Fibroblast of mammary gland (primary cell): ENCODE measurements at regions not wholly inside any gene's neighbourhood (a gene's known extent, or its start where the extent isn't known, plus 50 kb on each side); places are given as distances from the start of the nearest gene placed in this dataset.
"Not testable (repeated sequence)": the region's sequence is repeated elsewhere in the genome, so short reads cannot be mapped to it uniquely, and the experiment has no call there.

ENCODE experiments used
- DNase-seq: peaks from one replicate; pipeline ENCODE4 v3.0.0-alpha.2; 2010; ENCODE audit warnings: low read depth
- H3K4me3 ChIP-seq: 2 replicates; pipeline ENCODE4 v1.5.1; 2011; ENCODE audit warnings: low read depth, mild to moderate bottlenecking, low read length, moderate library complexity; ENCODE audit not compliant: control insufficient read depth
- TF ChIP-seq, protein P1 (sequence below): conservative IDR thresholded peaks from 2 replicates; pipeline ENCODE4 v1.5.1; 2011; ENCODE audit warnings: low read depth, low read length, inconsistent platforms; ENCODE audit not compliant: control insufficient read depth, insufficient read depth

GRCh38 chr6:6483733-6484132 lies 104.8 kb upstream of the LY86 start:
- TF ChIP-seq, protein P1, sequence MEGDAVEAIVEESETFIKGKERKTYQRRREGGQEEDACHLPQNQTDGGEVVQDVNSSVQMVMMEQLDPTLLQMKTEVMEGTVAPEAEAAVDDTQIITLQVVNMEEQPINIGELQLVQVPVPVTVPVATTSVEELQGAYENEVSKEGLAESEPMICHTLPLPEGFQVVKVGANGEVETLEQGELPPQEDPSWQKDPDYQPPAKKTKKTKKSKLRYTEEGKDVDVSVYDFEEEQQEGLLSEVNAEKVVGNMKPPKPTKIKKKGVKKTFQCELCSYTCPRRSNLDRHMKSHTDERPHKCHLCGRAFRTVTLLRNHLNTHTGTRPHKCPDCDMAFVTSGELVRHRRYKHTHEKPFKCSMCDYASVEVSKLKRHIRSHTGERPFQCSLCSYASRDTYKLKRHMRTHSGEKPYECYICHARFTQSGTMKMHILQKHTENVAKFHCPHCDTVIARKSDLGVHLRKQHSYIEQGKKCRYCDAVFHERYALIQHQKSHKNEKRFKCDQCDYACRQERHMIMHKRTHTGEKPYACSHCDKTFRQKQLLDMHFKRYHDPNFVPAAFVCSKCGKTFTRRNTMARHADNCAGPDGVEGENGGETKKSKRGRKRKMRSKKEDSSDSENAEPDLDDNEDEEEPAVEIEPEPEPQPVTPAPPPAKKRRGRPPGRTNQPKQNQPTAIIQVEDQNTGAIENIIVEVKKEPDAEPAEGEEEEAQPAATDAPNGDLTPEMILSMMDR: no peak
- H3K4me3 ChIP-seq: no peak overlapping the region
- DNase-seq: no peak

DNA sequence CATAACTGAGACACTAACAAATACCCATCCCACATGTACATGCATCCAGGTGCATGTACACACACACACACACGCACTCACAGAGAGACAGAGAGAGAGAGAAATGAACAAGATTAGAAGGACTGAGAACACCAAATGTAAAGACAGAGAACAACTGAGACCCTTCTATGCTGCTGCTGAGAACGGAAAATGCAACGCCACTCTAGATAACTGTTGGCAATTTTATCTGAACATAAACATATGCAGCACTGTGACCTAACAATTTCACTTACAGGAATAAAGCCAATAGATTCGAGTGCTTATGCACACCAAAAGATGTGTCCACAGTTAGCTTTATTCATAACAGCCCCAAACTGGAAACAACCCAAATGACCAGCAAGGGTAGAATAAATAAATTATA lies 103.8 kb upstream of the LY86 start:
- TF ChIP-seq, protein P1: no peak
- no peak for DNase-seq
- H3K4me3 ChIP-seq: no peak overlapping the region

DNA sequence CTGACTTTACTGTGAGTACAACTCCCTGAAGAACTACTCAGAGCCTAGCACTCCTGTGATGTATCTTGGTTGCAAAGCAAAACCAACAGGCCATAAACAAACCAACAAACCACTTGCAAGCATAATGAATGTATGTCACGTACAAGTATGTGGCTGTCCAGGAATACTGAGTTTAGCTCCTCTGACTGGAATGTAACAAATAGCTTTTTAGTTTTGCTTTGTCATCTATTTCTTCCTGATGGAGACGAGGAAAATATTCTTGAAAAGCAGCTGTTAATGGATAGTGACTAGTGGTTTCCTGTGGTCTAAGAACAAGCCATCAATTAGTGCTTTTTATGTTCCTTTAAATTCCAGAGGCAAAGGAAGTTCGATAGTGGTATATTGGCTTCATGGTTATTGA lies 101.9 kb upstream of the LY86 start:
- no peak overlapping the region for H3K4me3 ChIP-seq
- TF ChIP-seq, protein P1: no peak
- DNase-seq: no peak

DNA sequence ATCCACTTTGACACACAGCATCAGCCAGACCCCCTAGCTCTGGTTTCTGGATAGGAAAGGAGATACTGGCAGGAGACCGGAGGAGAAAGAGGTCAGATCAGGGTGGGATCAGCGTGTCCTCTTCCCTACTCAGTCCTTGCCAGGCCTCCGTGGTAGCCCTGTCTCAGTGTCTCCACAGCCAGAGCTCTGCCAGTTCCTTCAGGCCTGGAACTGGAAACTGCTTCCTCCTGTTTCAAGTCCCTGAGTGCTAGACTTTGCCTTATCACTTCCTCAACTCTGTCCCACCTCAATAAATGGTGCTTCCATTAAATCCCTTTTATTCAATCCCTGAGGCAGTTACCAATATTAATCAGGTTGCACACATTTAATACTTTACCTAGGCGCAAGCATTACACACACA lies 96.8 kb upstream of the LY86 start:
- DNase-seq: no peak
- TF ChIP-seq, protein P1: no peak
- H3K4me3 ChIP-seq: no peak overlapping the region

DNA sequence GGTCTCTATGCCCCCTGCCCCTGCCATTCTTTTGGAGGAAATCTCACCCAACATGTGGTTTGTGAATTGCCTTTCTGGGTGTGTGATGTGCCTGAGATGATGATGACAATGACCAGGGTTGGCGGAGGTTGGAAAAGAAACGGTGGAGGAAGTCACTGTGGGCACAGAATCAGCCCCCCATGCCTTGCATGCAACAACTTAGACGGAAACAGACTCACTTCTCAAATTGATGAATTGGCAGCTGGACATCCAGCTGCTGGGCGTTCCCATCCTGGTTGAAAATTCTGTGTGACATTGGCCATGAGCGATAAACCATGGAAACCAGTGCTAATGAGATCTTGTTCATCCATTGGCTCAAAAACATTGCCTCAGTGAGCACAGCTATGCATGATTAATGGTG lies 95.8 kb upstream of the LY86 start:
- H3K4me3 ChIP-seq: no peak overlapping the region
- no peak for DNase-seq
- TF ChIP-seq, protein P1: no peak

DNA sequence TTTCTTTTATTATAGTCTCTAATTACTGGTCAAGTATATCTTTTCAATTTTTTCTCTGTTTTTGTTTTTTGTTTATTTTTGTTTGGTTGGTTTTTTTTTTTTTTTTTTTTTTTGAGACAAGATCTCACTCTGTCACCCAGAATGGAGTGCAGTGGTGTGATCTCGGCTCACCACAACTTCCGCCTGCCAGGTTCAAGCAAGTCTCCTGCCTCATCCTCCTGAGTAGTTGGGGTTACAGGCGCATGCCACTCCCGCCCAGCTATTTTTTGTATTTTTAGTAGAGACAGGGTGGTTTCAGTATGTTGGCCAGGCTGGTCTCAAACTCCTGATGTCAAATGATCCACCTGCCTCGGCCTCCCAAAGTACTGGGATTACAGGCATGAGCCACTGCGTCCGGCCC lies 94.4 kb upstream of the LY86 start:
- DNase-seq, H3K4me3 ChIP-seq: not testable (repeated sequence)

DNA sequence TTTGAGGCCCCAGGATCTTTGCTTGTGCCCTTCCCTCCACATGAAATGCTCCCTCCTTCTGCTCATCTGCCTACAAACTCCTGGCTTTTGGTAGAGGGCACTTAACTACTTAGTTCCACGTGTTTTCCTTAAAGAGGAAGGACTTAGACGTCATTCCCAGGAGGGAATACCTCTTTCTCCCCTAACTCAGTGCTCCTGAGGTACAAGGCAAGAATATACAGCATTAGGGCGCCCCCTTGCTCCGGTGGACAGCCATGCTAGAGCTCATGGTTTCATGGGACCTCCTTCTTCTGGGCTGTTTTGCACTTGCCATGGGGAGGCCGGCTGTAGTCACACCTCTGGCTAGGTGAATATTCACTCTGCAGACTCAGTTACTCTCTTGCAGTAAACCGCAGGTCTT lies 93.8 kb upstream of the LY86 start:
- no peak overlapping the region for H3K4me3 ChIP-seq
- TF ChIP-seq, protein P1: peak; percentile 21
- DNase-seq: peak; percentile 5

DNA sequence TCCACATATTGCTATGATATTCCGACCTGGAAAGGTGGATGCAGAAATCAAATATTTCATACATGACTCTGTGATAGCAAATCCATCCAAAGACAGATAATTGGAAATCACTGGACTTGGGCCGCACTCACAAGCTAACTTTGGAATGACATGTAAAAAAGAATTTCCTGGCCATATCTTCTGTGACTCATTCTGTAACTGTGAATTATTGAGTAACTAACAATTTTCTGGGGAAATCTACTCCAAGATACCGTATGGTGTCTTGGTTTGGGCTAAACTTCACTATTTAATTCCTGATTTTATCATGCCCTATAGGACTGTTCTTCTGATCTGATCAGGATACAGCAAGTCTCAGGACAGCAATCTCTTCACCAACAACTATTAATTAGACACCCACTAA lies 92.7 kb upstream of the LY86 start:
- no peak overlapping the region for H3K4me3 ChIP-seq
- peak; percentile 4 for DNase-seq

More for the DNA sequence above, 92.7 kb upstream of the LY86 start:
- TF ChIP-seq, protein P1: no peak
